ES-I3 (cell line): ENCODE measurements at regions not wholly inside any gene's neighbourhood (a gene's known extent, or its start where the extent isn't known, plus 50 kb on each side); places are given as distances from the start of the nearest gene placed in this dataset.

Source experiments
- H3K36me3 ChIP-seq: 2 replicates; pipeline ENCODE4 v1.6.1; 2013; ENCODE audit warnings: mild to moderate bottlenecking, low read length, control low read depth, moderate library complexity; ENCODE audit not compliant: insufficient read depth
- H3K4me1 ChIP-seq: 2 replicates; pipeline ENCODE4 v1.6.1; 2013; ENCODE audit warnings: mild to moderate bottlenecking, control low read depth, low read length; ENCODE audit not compliant: insufficient read depth
- H3K9ac ChIP-seq: 2 replicates; pipeline ENCODE4 v1.6.1; 2013; ENCODE audit warnings: low read depth, mild to moderate bottlenecking, low read length, moderate library complexity
- H3K9me3 ChIP-seq: 2 replicates; pipeline ENCODE4 v1.6.1; 2013; ENCODE audit warnings: mild to moderate bottlenecking, low read length, moderate library complexity; ENCODE audit not compliant: control insufficient read depth, insufficient read depth

- no peaks in the 10 kb centered on the region for H3K4me1 ChIP-seq
- H3K9ac ChIP-seq = no peak overlapping the region
- no peaks in the 10 kb centered on the region for H3K36me3 ChIP-seq
- H3K9me3 ChIP-seq = no peaks in the 10 kb centered on the region
Observed at GRCh38 chr13:47237571-47237970, 340.7 kb upstream of the HTR2A start.

DNA sequence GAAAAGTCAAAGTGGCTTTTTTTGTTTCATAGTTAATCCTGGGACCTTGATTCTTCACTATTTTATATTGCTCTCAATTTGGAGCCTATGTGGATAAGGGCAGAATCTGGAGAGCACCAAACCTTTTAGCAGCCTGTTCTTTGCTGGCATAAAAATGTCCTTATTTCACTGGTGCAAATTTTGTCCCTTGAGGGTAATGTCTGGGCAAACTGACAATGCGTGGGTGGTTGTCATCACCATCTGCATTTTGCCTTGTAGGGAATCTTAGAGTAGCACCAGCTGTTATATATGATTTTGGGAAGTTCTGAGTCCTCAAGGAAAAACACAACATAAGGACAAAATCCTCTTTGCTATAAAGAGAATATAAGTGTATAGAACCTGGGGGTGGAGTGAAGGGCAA lies 336.9 kb upstream of the HTR2A start:
- Histone ChIP-seq H3K36me3 (no peaks in the 10 kb centered on the region), H3K9me3 (no peaks in the 10 kb centered on the region; the same call in 1 of the 2 replicates), H3K9ac (no peak overlapping the region), H3K4me1 (no peaks in the 10 kb centered on the region)

DNA sequence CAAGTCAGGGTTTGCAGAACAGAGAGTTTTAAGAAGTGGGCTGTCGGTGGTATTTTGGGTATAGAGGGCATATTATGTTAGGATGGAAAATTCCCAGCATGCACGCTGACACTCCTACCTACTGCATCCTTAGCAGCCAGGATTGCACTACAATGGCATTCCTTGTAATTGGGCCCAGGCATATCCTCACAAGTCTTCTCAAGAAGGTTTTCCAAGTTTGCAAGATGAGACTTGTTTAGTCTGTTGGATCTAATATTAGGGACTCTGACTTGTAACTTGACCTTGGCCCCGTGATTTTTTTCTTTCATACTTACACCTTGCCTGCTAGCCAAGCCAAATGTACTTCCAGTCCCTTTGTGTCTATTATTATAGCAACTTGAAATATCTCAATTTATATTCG lies 335.7 kb upstream of the HTR2A start:
- Histone ChIP-seq H3K4me1 (no peaks in the 10 kb centered on the region), H3K36me3 (no peaks in the 10 kb centered on the region), H3K9me3 (no peaks in the 10 kb centered on the region; the same call in 1 of the 2 replicates), H3K9ac (no peak overlapping the region)

DNA sequence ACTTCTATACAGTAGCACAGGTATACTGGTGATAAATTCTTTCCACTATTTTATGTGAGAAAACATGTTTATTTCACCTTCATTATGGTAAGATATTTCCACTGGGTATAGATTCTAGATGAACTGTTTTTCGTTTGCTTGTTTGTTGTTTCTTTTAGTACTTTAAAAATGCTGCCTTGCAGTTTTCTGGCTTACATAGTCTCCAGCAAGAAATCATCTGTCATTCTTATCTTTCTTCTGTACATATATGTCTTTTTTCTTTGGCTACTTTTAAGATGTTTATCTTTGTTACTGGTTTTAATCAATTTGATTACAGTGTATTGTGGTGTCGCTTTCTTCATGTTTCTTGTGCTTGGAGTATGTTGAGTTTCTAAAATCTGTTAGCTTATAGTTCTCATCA lies 333.3 kb upstream of the HTR2A start:
- no peak overlapping the region for H3K9ac ChIP-seq

DNA sequence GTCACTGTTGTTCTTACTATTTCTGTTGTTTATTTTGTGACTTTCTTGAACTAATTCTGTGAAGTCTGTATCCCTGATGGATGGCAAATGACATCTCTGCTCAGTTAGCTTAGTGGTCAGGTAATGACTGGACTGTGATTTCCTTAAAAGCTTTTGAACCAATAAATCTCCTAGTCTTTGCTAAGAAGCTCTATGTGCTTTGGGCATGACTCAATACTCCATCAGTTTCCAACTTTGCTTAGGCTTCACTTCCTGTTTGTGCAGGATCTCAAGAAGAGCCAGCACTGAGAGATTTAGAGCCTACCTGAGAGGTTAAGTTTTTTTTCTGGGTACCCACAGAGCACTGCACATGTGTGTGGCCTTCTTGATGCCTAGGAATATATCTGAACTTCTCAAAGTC lies 329.7 kb upstream of the HTR2A start:
- no peaks in the 10 kb centered on the region for H3K4me1 ChIP-seq
- no peak overlapping the region for H3K9ac ChIP-seq
- H3K9me3 ChIP-seq = peaks cover 3% of the 10 kb centered on the region; the same call in 1 of the 2 replicates
- H3K36me3 ChIP-seq = no peaks in the 10 kb centered on the region

More for the DNA sequence above, 333.3 kb upstream of the HTR2A start:
- peaks cover 3% of the 10 kb centered on the region; the same call in 1 of the 2 replicates for H3K9me3 ChIP-seq
- no peaks in the 10 kb centered on the region for H3K4me1 ChIP-seq
- no peaks in the 10 kb centered on the region for H3K36me3 ChIP-seq

DNA sequence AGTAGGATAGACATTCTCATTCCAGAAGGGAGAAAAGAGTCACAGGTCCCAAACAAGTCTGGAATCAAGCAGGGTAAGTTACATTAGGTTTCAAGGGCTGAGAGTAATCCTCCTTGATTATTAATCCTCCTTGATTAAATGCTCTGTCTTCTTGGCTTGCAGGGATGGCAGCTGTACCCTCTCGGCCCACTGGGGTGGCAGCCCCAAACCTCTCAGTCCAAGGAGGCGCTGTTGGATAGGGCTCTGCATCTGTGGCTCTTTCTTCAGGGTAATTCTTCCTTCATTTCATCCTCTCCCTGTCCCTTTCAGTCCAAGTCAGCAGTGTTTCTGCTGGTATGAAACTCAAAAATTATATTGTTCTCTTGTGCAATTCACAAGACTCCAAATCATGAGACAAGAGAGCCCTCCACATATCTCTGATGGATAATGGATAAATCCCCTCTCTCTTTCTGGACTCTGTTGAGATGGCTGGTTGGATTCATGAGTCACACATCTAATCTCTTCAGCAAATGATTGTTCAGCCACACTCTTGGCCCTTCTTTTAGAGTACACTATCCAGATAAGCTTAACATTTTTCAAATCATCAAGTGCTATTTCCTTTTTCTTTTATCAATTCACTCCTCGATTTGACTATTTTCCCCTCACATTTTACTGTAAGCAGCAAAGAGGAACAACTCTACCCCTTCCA lies 323.7 kb upstream of the HTR2A start:
- Histone ChIP-seq H3K9ac (no peak overlapping the region), H3K9me3 (no peaks in the 10 kb centered on the region; the same call in 1 of the 2 replicates), H3K4me1 (peaks cover 15% of the 10 kb centered on the region), H3K36me3 (no peaks in the 10 kb centered on the region)

DNA sequence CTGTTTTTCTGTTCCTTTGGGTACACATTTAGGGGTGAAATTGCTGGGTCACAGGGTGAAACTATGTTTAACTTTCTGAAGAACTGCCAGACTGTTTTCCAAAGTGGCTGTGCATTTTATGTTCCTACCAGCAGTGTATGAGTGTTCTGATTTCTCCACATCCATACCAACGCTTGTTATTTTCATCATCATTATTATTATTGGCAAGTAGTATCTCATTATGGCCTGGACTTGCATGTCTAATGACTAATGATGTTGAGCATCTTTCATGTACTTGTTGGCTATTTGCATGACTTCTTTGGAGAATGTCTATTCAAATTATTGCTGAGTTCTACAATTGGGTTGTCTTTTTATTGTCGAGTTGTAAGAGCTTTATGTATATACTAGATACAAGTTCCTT lies 321.8 kb upstream of the HTR2A start:
- H3K4me1 ChIP-seq = peaks cover 20% of the 10 kb centered on the region
- no peak overlapping the region for H3K9ac ChIP-seq
- no peaks in the 10 kb centered on the region; the same call in 1 of the 2 replicates for H3K9me3 ChIP-seq
- H3K36me3 ChIP-seq = no peaks in the 10 kb centered on the region

DNA sequence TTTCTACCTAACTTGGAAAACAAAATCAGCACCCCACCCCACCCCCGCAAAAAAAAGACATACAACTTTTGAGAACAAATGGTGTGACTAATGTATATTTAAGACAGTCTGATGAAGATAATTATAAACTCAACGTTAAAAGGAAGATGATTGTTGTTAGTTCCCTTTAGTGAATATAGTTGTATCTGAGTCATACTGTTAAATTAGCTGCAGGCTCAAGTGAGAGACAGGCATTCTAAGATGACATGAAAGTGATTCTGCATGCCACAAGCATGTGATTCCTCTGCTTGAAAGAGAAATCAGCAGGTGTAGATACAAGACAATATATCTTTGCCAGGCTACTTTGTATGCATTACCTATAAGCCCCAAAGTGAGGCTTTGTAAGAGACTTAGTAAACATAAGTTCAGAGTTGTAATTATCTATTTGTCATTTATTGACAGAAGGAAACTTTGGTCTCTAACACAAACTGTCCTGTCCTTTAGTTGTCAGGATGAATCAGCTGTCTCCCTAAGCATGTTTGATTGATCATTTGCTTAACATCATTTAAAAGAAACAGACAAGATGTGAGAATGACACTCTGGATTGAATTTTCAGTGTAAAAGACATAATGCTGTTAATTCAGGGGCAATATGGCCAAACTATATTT lies 319.4 kb upstream of the HTR2A start:
- H3K9me3 ChIP-seq = no peaks in the 10 kb centered on the region; the same call in 1 of the 2 replicates
- H3K9ac ChIP-seq = no peak overlapping the region
- H3K4me1 ChIP-seq = peaks cover 27% of the 10 kb centered on the region
- H3K36me3 ChIP-seq = no peaks in the 10 kb centered on the region

GRCh38 chr13:47215736-47216135 lies 318.9 kb upstream of the HTR2A start:
- H3K4me1 ChIP-seq = peaks cover 30% of the 10 kb centered on the region

DNA sequence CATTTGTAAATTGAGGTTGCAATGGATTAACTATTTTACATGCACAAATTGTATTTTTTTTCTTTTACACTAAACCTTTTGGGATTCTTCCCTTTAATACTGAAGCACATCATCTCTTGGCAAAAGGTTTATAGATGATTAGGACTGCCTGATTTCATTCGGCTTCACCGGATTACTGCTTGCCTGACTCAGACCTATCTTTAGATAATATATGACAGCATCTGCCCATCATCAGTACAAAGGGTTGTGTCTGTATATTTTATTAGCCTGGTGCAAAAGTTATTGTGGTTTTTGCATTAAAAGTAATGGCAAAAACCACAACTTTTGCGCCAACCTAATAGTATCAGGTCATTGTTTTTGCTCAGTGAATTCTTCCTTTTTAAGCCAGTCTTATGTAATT lies 316.2 kb upstream of the HTR2A start:
- Histone ChIP-seq H3K9me3 (no peaks in the 10 kb centered on the region), H3K4me1 (peaks cover 38% of the 10 kb centered on the region)

More at GRCh38 chr13:47215736-47216135, 318.9 kb upstream of the HTR2A start:
- H3K36me3 ChIP-seq = no peaks in the 10 kb centered on the region
- no peak overlapping the region for H3K9ac ChIP-seq
- no peaks in the 10 kb centered on the region for H3K9me3 ChIP-seq

GRCh38 chr13:47211106-47211505 lies 314.3 kb upstream of the HTR2A start:
- Histone ChIP-seq H3K9ac (no peak overlapping the region), H3K36me3 (no peaks in the 10 kb centered on the region; the same call in 1 of the 2 replicates), H3K9me3 (no peaks in the 10 kb centered on the region)

More for the DNA sequence above, 316.2 kb upstream of the HTR2A start:
- H3K36me3 ChIP-seq = no peaks in the 10 kb centered on the region; the same call in 1 of the 2 replicates
- no peak overlapping the region for H3K9ac ChIP-seq

GRCh38 chr13:47206111-47206510 lies 309.3 kb upstream of the HTR2A start:
- no peaks in the 10 kb centered on the region; the same call in 1 of the 2 replicates for H3K9me3 ChIP-seq
- no peak overlapping the region for H3K9ac ChIP-seq

More at GRCh38 chr13:47211106-47211505, 314.3 kb upstream of the HTR2A start:
- peaks cover 27% of the 10 kb centered on the region for H3K4me1 ChIP-seq

DNA sequence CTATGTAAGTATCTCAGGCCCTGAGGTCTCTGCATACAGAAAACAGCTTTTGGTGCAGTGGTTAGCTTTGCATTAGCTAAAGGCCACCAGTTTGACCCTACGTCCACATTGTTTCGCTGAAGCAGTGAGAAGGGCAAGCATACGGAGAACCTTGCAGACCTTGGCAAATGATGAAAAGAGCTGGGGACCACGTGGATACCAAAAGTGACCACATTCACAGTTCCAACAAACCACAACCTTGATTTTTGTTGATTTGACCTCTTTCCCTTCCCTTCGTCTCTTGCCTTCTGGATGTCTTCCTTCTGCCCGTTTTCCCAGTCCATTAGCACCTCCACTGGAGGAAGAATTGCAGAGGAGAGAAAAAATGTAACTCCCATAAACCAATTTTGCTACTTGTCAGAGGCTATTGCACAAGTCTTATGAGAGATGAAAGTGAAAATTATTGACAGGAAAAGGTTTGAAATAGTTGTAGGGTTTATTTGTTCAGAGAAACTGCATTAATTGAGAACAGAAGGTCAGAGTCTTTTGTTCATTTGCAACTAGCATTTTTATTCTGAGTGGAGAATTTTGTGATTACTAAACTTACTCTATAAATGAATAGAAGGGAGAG lies 293.9 kb upstream of the HTR2A start:
- Histone ChIP-seq H3K4me1 (no peaks in the 10 kb centered on the region), H3K36me3 (no peaks in the 10 kb centered on the region), H3K9ac (no peak overlapping the region), H3K9me3 (no peaks in the 10 kb centered on the region)

More at GRCh38 chr13:47206111-47206510, 309.3 kb upstream of the HTR2A start:
- H3K4me1 ChIP-seq = peaks cover 11% of the 10 kb centered on the region
- no peaks in the 10 kb centered on the region; the same call in 1 of the 2 replicates for H3K36me3 ChIP-seq

GRCh38 chr13:47188802-47189201 lies 291.9 kb upstream of the HTR2A start:
- Histone ChIP-seq H3K4me1 (no peaks in the 10 kb centered on the region), H3K9ac (no peak overlapping the region), H3K36me3 (no peaks in the 10 kb centered on the region), H3K9me3 (no peaks in the 10 kb centered on the region)
